Spleen (tissue), 11 donors: ENCODE measurements at regions not wholly inside any gene's neighbourhood (a gene's known extent, or its start where the extent isn't known, plus 50 kb on each side); places are given as distances from the start of the nearest gene placed in this dataset.
A peak's percentile ranks its signal among the peaks of the same experiment; 100 is the strongest.

Experiments
- DNase-seq: peaks from one replicate; pipeline ENCODE4 v3.0.0-alpha.2; 2020
- H3K27ac ChIP-seq, 8 donors: fragments of 200-600 bp; sonication (generic) in 7 of 8; 1 replicate in 4 of 8; 2 replicates in 4 of 8; pipeline versions ENCODE4 v1.5.0 to v1.8.0; 2016 to 2021; ENCODE audit warnings: inconsistent platforms in 4 of 8, mild to moderate bottlenecking in 4 of 8, moderate library complexity in 1 of 8
- H3K27me3 ChIP-seq, 7 donors: fragments of 200-600 bp; sonication (generic) in 6 of 7; replicated peaks in 1 of 7; 1 replicate in 4 of 7; 2 replicates in 3 of 7; pipeline versions ENCODE4 v1.5.0 to v1.8.0; 2016 to 2021; ENCODE audit warnings: inconsistent platforms in 3 of 7, mild to moderate bottlenecking in 1 of 7
- H3K36me3 ChIP-seq, 6 donors: fragments of 200-600 bp; sonication (generic) in 5 of 6; 1 replicate in 4 of 6; 2 replicates in 2 of 6; pipeline versions ENCODE4 v1.5.0 to v1.8.0; 2016 to 2021; ENCODE audit warnings: inconsistent platforms in 2 of 6
- H3K4me1 ChIP-seq, 6 donors: fragments of 200-600 bp; sonication (generic) in 5 of 6; 1 replicate in 3 of 6; 2 replicates in 3 of 6; pipeline versions ENCODE4 v1.5.0 to v1.8.0; 2016 to 2021; ENCODE audit warnings: inconsistent platforms in 3 of 6
- H3K4me3 ChIP-seq, 8 donors: fragments of 200-600 bp; sonication (generic) in 7 of 8; 1 replicate in 4 of 8; 2 replicates in 4 of 8; pipeline versions ENCODE4 v1.5.0 to v1.8.0; 2016 to 2021; ENCODE audit warnings: inconsistent platforms in 4 of 8, mild to moderate bottlenecking in 4 of 8, moderate library complexity in 2 of 8
- H3K9me3 ChIP-seq, 8 donors: fragments of 200-600 bp; sonication (generic) in 7 of 8; 1 replicate in 4 of 8; 2 replicates in 4 of 8; pipeline versions ENCODE4 v1.5.0 to v1.8.0; 2016 to 2021; ENCODE audit warnings: inconsistent platforms in 4 of 8
- CTCF ChIP-seq, 11 experiments: fragments of 200-600 bp in 7 of 11; fragments of 450-650 bp in 4 of 11; sonication (generic) in 4 of 11; IDR thresholded peaks in 8 of 11; conservative IDR thresholded peaks in 3 of 11; 1 replicate in 7 of 11; 2 replicates in 4 of 11; pipeline versions ENCODE4 v1.4.0 to v1.8.0; 2016 to 2021; ENCODE audit warnings: antibody characterized with exemption in 11 of 11, inconsistent platforms in 4 of 11, mild to moderate bottlenecking in 1 of 11
- POLR2A ChIP-seq, 3 donors: fragments of 450-650 bp; IDR thresholded peaks; one replicate each; pipeline ENCODE4 v1.5.1; 2017; ENCODE audit warnings: antibody characterized with exemption in 3 of 3, mild to moderate bottlenecking in 1 of 3
- POLR2AphosphoS5 ChIP-seq, 3 donors: sonication (generic); formaldehyde crosslinking; IDR thresholded peaks; one replicate each; pipeline ENCODE4 v1.5.1; 2017; ENCODE audit warnings: antibody characterized with exemption in 3 of 3
- WGBS, 5 donors: extraction: QIAGEN DNeasy Blood & Tissue Kit in 3 of 5; methylation state at CpG; one replicate each; pipeline versions ENCODE4 v1.1.5 to v1.1.7; 2013 to 2018; 5-methylcytosine and 5-hydroxymethylcytosine counted together
- intact Hi-C: fragments of 100-400 bp; cut with DNase I; formaldehyde crosslinking; loops from one replicate; pipeline ENCODE4 v1.15.0; 2023; ENCODE audit warnings: low total_unique reads
- donor health status: healthy with polysubstance abuse.
- donor health status: DM: no; HTN: no; CAD: no; lungs with moderate emphysema.
- donor health status: DM: no; HTN: no; CAD: no.
- donor health status: Bipolar disorder and iron deficiency.
- donor health status: healthy.
- donor health status: DM: no; HTN: no; CAD: no.
- donor health status: DM: yes; HTN: yes; CAD: no.

GRCh38 chr15:91431041-91431715 lies 331.1 kb downstream of the SV2B start:
- H3K36me3 ChIP-seq = no peaks in the 10 kb centered on the region
- TF ChIP-seq POLR2A (IDR thresholded peaks at IDR 0.05) = no peak
- no peak for TF ChIP-seq CTCF (IDR thresholded peaks at IDR 0.05 in 8 of 11, conservative IDR thresholded peaks at IDR 0.05 in 3 of 11)
- TF ChIP-seq POLR2AphosphoS5 (IDR thresholded peaks at IDR 0.05) = no peak
- DNase-seq = no peak
- H3K4me1 ChIP-seq = no peaks in the 10 kb centered on the region
- 88 to 93% (median 92%) methylated on average over 8 of the region's 8 CpGs for WGBS, 5 donors
- peak overlapping the region in 2 of 8 donors; percentile 78 to 85 for H3K27ac ChIP-seq
- intact Hi-C loops = no loop called here
- no peak overlapping the region for H3K4me3 ChIP-seq
- peaks cover 0 to 12% (median 0%) of the 10 kb centered on the region in 7 donors for H3K27me3 ChIP-seq
- H3K9me3 ChIP-seq = no peaks in the 10 kb centered on the region

DNA sequence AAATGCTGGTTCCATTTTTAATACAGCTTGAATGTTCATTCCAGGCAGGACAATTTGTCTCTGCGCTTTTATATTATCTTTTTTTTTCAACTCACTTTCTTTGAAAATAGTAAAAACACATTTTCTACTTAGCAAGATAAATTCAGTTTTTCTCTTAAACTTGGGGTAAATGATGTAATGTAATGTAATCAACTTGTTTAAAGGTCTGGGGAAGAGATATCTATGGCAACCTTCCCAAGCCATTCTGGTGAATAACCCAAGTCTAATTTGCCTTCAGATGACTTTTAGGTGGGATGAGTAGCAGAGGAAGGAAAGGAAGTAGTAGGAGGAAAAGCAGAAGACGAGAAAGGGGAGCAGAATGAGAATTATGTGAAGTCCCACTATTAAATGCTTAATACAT lies 335.1 kb downstream of the SV2B start:
- H3K36me3 ChIP-seq = no peaks in the 10 kb centered on the region
- H3K9me3 ChIP-seq = peaks cover 0 to 25% (median 0%) of the 10 kb centered on the region in 8 donors
- intact Hi-C loops = no loop called here
- no peak overlapping the region for H3K27ac ChIP-seq
- no peak for DNase-seq
- no peaks in the 10 kb centered on the region for H3K4me1 ChIP-seq
- H3K27me3 ChIP-seq = no peaks in the 10 kb centered on the region
- TF ChIP-seq POLR2AphosphoS5 (IDR thresholded peaks at IDR 0.05) (no peak), POLR2A (IDR thresholded peaks at IDR 0.05) (no peak), CTCF (IDR thresholded peaks at IDR 0.05 in 8 of 11, conservative IDR thresholded peaks at IDR 0.05 in 3 of 11) (no peak)
- WGBS, 5 donors = 76 to 86% (median 80%) methylated on average over 2 of the region's 2 CpGs
- H3K4me3 ChIP-seq = no peak overlapping the region

DNA sequence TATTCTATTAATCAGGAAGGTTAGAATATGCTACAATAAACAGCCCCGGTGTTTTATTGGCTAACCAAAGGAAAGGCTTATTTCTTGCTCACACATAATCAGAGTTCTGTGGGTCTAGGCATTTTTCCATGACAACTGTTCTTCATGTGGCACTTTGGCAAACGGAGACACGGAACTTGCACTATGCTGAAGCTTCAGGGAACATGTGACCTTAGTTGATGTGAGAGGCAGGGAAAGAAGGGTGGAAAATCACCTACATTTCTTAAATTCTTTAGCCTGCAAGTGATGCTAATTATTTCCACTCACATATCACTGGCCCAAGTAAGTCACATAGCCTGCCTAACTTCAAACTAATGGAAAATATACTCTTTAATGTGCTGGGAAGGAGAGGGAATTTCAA lies 344.6 kb downstream of the SV2B start:
- intact Hi-C loops = loop anchor here (5.0 kb wide), 1 partner anchor 53 kb away; no protein-coding TSS in a partner anchor
- no peaks in the 10 kb centered on the region for H3K4me1 ChIP-seq
- no peak for DNase-seq
- H3K36me3 ChIP-seq = no peaks in the 10 kb centered on the region
- H3K9me3 ChIP-seq = peaks cover 0 to 28% (median 11%) of the 10 kb centered on the region in 8 donors
- H3K27ac ChIP-seq = no peak overlapping the region
- WGBS, 5 donors = 88 to 93% (median 92%) methylated on average over 3 of the region's 3 CpGs
- no peak for TF ChIP-seq POLR2A (IDR thresholded peaks at IDR 0.05)
- no peak for TF ChIP-seq POLR2AphosphoS5 (IDR thresholded peaks at IDR 0.05)
- H3K4me3 ChIP-seq = no peak overlapping the region
- H3K27me3 ChIP-seq = peaks cover 0 to 2% (median 0%) of the 10 kb centered on the region in 7 donors

DNA sequence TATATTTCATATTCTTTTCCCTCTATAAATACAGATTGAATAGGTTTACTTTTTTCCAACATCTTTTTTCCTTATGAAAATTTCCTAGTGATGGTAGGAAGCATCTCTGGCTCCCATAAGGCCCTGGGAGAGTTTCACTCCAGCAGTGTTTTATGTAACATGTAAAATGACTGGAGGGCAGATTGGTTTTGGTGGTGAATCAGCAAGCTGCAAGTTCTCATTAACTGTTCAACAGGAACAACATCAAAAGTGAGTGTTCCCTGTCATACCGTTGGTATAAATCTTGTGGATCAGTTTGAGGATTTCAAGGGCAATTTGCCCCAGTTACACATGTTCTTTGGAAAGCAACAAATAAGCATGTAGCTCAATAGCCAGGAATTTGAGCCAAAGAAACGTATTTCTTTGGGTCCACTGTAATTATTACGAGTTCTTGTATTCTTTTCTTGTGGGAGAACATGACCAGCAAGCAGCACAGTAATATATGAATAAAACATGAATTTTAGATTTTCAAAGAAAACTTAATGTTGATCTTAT lies 345.7 kb downstream of the SV2B start:
- H3K4me1 ChIP-seq = no peaks in the 10 kb centered on the region
- peaks cover 0 to 20% (median 9%) of the 10 kb centered on the region in 8 donors for H3K9me3 ChIP-seq
- no peak for DNase-seq
- WGBS, 5 donors = 58 to 70% (median 66%) methylated on average over 3 of the region's 3 CpGs
- intact Hi-C loops = loop anchor here (5.0 kb wide), 1 partner anchor 52 kb away; no protein-coding TSS in a partner anchor
- no peaks in the 10 kb centered on the region for H3K36me3 ChIP-seq
- H3K27me3 ChIP-seq = peaks cover 0 to 4% (median 0%) of the 10 kb centered on the region in 7 donors
- no peak overlapping the region for H3K27ac ChIP-seq
- H3K4me3 ChIP-seq = no peak overlapping the region
- no peak for TF ChIP-seq CTCF (IDR thresholded peaks at IDR 0.05 in 8 of 11, conservative IDR thresholded peaks at IDR 0.05 in 3 of 11)
- no peak for TF ChIP-seq POLR2AphosphoS5 (IDR thresholded peaks at IDR 0.05)
- TF ChIP-seq POLR2A (IDR thresholded peaks at IDR 0.05) = no peak
